PC-9 (cell line): ENCODE measurements at regions not wholly inside any gene's neighbourhood (a gene's known extent, or its start where the extent isn't known, plus 50 kb on each side); places are given as distances from the start of the nearest gene placed in this dataset.

Experiments used
- EZH2 ChIP-seq: fragments of 200-600 bp; sonication (generic); IDR thresholded peaks from 2 replicates; pipeline ENCODE4 v1.8.0; 2017; ENCODE audit warnings: antibody characterized with exemption, low read depth
- TF ChIP-seq, protein P1 (sequence below): fragments of 200-600 bp; sonication (generic); conservative IDR thresholded peaks from 2 replicates; pipeline ENCODE4 v1.6.1; 2017; ENCODE audit warnings: mixed run types, antibody characterized with exemption, mild to moderate bottlenecking, moderate library complexity

DNA sequence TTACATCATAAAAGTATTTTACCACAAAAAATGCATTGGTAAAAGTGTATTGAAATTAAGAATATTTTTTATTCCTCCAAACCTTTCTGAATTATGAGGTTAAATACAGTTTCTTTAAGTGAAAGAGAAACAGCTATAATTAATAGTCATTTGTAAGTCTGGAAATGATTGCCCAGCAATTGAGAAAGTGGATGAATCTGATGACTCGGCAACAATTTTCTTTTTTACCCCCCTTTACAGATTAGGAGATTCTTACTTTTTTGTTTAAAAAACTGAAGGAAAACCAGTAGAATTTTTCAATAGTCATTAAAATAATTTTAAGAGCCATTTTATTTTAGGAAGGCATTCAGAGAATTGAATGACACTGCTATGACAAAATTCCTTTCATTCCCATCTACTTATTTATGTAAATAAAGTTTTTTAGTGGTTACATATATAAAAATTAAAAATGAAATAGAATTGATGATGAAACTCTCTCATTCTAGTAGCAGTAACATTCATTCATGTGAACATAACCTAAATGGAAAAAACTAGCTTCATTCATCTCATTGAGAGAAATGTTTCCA is 134.1 kb upstream of the PRNP start:
- TF ChIP-seq, protein P1, sequence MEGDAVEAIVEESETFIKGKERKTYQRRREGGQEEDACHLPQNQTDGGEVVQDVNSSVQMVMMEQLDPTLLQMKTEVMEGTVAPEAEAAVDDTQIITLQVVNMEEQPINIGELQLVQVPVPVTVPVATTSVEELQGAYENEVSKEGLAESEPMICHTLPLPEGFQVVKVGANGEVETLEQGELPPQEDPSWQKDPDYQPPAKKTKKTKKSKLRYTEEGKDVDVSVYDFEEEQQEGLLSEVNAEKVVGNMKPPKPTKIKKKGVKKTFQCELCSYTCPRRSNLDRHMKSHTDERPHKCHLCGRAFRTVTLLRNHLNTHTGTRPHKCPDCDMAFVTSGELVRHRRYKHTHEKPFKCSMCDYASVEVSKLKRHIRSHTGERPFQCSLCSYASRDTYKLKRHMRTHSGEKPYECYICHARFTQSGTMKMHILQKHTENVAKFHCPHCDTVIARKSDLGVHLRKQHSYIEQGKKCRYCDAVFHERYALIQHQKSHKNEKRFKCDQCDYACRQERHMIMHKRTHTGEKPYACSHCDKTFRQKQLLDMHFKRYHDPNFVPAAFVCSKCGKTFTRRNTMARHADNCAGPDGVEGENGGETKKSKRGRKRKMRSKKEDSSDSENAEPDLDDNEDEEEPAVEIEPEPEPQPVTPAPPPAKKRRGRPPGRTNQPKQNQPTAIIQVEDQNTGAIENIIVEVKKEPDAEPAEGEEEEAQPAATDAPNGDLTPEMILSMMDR = no peak
- no peak for TF ChIP-seq EZH2
